ENCODE measurements at regions not wholly inside any gene's neighbourhood (a gene's known extent, or its start where the extent isn't known, plus 50 kb on each side); places are given as distances from the start of the nearest gene placed in this dataset.

DNA sequence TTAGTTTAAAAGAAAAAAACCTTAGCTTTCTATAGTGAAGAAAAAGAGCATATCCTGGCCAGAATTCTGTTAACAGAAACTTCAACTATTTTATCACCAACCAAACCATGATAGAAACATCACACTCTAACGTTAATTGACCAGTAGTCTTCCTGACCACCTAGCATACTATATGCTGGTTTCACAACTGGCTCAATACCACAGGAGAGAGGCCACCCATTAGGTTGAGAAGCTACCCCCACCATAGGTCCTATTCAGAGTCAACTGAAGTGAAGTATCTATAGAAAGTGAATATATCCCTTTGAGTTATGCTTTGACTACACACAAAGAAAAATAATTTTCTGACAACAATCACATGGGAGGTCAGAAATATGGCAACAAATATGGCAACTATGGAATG, 85.2 kb upstream of the STK17B start:
- Histone ChIP-seq H3K4me3 (ENCODE audit: low read length in 2 of 2) (no peak overlapping the region), H3K9me3 (ENCODE audit: control insufficient read depth, low read length) (no peaks in the 10 kb centered on the region), H3K27ac (ENCODE audit: low read depth in 1 of 2, low read length in 2 of 2) (no peak overlapping the region), H3K27me3 (ENCODE audit: control insufficient read depth in 1 of 2, insufficient read depth in 2 of 2, low read length in 1 of 2) (no peaks in the 10 kb centered on the region), H3K4me1 (ENCODE audit: control insufficient read depth in 1 of 2, insufficient read depth in 2 of 2, low read length in 2 of 2) (no peaks in the 10 kb centered on the region), H3K36me3 (ENCODE audit: control insufficient read depth in 1 of 2, insufficient read depth in 2 of 2, low read length in 1 of 2) (no peaks in the 10 kb centered on the region)
- ATAC-seq (ENCODE audit: low FRiP score) = no peak
- WGBS, 2 donors = 59 to 62% methylated on average over 1 of the region's 1 CpG
- intact Hi-C loops (cut with DNase I) = no loop called here
- DNase-seq = no peak

DNA sequence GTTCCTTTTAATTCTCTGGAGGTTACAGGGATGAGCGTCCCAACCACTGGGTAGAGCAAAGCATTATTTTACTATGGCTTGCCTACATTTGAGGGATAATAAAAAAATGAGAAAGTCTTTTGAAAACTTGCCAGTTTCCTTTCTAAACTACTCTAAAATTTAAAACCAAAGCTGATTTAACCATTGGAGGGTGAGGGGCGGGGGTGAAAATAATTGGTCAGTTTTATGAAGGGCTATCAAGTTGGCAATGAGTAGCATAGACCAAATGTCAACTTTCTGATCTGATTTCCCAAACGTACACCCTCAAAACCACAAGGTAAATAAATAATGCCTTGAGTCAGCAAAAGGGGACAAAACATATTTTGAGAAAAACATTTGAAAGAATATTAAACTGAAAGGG, 85.7 kb upstream of the STK17B start:
- no peak for ATAC-seq (ENCODE audit: low FRiP score)
- WGBS, 2 donors = 93 to 94% methylated on average over 3 of the region's 3 CpGs
- intact Hi-C loops (cut with DNase I) = no loop called here

DNA sequence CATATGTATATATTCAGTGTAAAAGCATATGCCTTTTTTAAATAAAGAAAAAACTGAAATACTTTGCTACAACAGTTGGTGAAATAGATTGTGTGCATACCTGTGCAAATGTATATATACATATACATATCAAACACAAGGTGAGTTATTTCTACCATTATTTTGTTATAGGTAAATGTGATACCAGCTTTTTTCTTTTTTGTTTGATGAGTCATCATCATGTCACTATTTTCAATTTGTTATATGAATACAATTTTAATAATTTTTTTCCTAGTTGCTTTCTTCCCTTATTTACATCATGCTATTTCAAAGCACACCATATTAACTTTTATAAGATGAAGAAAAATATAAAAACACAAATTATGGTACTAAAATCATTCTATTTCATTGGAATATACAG, 87.0 kb upstream of the STK17B start:
- H3K27me3 ChIP-seq (ENCODE audit: control insufficient read depth in 1 of 2, insufficient read depth in 2 of 2, low read length in 1 of 2) = no peaks in the 10 kb centered on the region
- intact Hi-C loops (cut with DNase I) = no loop called here
- ATAC-seq (ENCODE audit: low FRiP score) (no peak), DNase-seq (no peak)
- no peaks in the 10 kb centered on the region for H3K9me3 ChIP-seq (ENCODE audit: control insufficient read depth, low read length)
- H3K27ac ChIP-seq (ENCODE audit: low read depth in 1 of 2, low read length in 2 of 2) = no peak overlapping the region
- no peak overlapping the region for H3K4me3 ChIP-seq (ENCODE audit: low read length in 2 of 2)
- H3K36me3 ChIP-seq (ENCODE audit: control insufficient read depth in 1 of 2, insufficient read depth in 2 of 2, low read length in 1 of 2) = no peaks in the 10 kb centered on the region
- no peaks in the 10 kb centered on the region for H3K4me1 ChIP-seq (ENCODE audit: control insufficient read depth in 1 of 2, insufficient read depth in 2 of 2, low read length in 2 of 2)

More for the DNA sequence above, 85.7 kb upstream of the STK17B start:
- H3K27ac ChIP-seq (ENCODE audit: low read depth in 1 of 2, low read length in 2 of 2) = no peak overlapping the region
- H3K4me3 ChIP-seq (ENCODE audit: low read length in 2 of 2) = no peak overlapping the region
- H3K9me3 ChIP-seq (ENCODE audit: control insufficient read depth, low read length) = no peaks in the 10 kb centered on the region
- no peak for DNase-seq
- no peaks in the 10 kb centered on the region for H3K27me3 ChIP-seq (ENCODE audit: control insufficient read depth in 1 of 2, insufficient read depth in 2 of 2, low read length in 1 of 2)
- H3K36me3 ChIP-seq (ENCODE audit: control insufficient read depth in 1 of 2, insufficient read depth in 2 of 2, low read length in 1 of 2) = no peaks in the 10 kb centered on the region
- no peaks in the 10 kb centered on the region for H3K4me1 ChIP-seq (ENCODE audit: control insufficient read depth in 1 of 2, insufficient read depth in 2 of 2, low read length in 2 of 2)

DNA sequence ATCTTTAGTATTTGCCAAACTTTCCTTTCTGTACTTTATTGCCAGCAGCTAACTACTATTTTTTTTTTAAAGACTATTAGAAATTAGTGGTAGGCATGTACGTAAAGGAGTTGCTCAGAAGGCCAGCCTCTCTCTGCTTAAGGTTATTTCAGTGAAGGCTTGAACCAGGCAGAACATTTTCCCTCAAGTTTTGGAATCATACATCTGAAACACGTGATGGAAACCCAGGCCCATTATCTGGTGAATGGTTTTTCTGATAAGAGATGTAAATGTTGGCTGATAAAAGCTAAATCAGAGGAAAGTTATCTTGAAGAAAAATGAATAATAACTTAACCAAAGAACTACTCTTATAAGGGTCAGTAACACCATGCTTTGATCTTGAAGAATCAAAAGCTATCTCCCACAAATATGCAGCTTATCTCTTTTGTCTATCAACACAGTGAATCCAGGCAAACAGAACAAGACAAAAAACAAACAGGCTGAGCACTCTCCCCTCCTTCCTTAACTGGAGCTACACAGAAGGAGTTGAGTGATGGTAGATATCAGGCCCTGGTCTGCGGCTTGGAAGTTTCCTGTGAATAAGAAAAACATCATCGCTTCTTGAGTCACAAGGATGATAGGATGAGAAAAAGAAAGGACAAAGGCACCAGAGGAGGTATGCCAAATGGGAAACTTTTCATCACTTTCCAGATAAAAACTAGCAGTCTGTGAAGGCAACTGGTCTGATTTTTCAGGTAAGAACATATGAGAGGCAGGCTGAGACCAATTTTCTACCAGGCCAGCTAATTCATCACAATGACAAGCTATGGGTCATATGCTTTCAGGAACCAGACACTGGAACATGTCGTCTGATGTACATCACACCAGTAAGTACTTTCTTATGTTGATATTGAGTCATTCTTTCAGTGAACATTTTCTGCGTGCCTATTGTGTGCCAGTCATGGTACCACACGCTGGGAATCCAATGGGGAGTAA, 88.4 kb upstream of the STK17B start:
- ATAC-seq (ENCODE audit: low FRiP score) (no peak), DNase-seq (no peak)
- 65 to 70% methylated on average over 7 of the region's 7 CpGs for WGBS, 2 donors
- Histone ChIP-seq H3K27ac (ENCODE audit: low read depth in 1 of 2, low read length in 2 of 2) (no peak overlapping the region), H3K36me3 (ENCODE audit: control insufficient read depth in 1 of 2, insufficient read depth in 2 of 2, low read length in 1 of 2) (no peaks in the 10 kb centered on the region), H3K9me3 (ENCODE audit: control insufficient read depth, low read length) (no peaks in the 10 kb centered on the region), H3K27me3 (ENCODE audit: control insufficient read depth in 1 of 2, insufficient read depth in 2 of 2, low read length in 1 of 2) (no peaks in the 10 kb centered on the region), H3K4me3 (ENCODE audit: low read length in 2 of 2) (no peak overlapping the region), H3K4me1 (ENCODE audit: control insufficient read depth in 1 of 2, insufficient read depth in 2 of 2, low read length in 2 of 2) (no peaks in the 10 kb centered on the region)
- intact Hi-C loops (cut with DNase I) = no loop called here

DNA sequence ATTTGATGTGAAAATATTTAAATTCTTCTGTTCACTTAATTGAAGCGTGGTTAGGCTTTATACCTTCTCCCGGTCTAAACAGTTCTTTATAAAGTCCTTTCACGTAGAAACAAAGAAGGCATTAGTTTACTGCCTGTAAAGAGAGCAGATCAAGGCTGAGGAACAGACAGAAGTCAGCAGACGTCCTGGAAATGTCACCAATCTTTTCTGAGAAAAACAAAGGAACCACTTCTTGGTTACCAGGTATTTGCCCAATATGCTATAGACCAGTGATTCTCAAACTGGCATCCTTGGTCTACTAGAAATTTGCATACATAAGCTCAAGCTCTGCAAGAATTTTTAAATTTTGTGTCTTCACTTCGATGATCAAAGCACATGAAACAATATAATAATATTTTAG, 89.2 kb upstream of the STK17B start:
- no peak overlapping the region for H3K4me3 ChIP-seq (ENCODE audit: low read length in 2 of 2)
- WGBS, 2 donors = 95 to 96% methylated on average over 5 of the region's 5 CpGs
- no peaks in the 10 kb centered on the region for H3K9me3 ChIP-seq (ENCODE audit: control insufficient read depth, low read length)
- H3K27me3 ChIP-seq (ENCODE audit: control insufficient read depth in 1 of 2, insufficient read depth in 2 of 2, low read length in 1 of 2) = no peaks in the 10 kb centered on the region
- H3K27ac ChIP-seq (ENCODE audit: low read depth in 1 of 2, low read length in 2 of 2) = no peak overlapping the region
- intact Hi-C loops (cut with DNase I) = no loop called here
- ATAC-seq (ENCODE audit: low FRiP score) (no peak), DNase-seq (no peak)
- H3K4me1 ChIP-seq (ENCODE audit: control insufficient read depth in 1 of 2, insufficient read depth in 2 of 2, low read length in 2 of 2) = no peaks in the 10 kb centered on the region
- no peaks in the 10 kb centered on the region for H3K36me3 ChIP-seq (ENCODE audit: control insufficient read depth in 1 of 2, insufficient read depth in 2 of 2, low read length in 1 of 2)

DNA sequence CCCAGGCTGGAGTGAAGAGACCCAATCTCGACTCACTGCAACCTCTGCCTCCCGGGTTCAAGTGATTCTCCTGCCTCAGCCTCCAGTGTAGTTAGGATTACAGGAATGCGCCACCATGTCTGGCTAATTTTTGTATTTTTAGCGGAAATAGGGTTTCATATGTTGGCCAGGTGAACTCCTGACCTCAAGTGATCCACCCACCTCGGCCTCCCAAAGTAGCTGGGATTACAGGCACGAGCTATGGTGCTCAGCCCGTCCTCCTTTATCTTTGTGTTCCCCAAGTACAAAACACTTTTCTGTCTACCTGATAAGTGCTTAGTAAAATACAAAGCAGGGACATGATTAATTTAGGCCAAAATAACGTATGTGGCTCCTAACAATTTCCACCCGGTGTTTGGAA, 91.2 kb upstream of the STK17B start:
- Histone ChIP-seq H3K4me3 (ENCODE audit: low read length in 2 of 2) (no peak overlapping the region), H3K36me3 (ENCODE audit: control insufficient read depth in 1 of 2, insufficient read depth in 2 of 2, low read length in 1 of 2) (no peaks in the 10 kb centered on the region), H3K27ac (ENCODE audit: low read depth in 1 of 2, low read length in 2 of 2) (no peak overlapping the region), H3K4me1 (ENCODE audit: control insufficient read depth in 1 of 2, insufficient read depth in 2 of 2, low read length in 2 of 2) (no peaks in the 10 kb centered on the region), H3K9me3 (ENCODE audit: control insufficient read depth, low read length) (no peaks in the 10 kb centered on the region), H3K27me3 (ENCODE audit: control insufficient read depth in 1 of 2, insufficient read depth in 2 of 2, low read length in 1 of 2) (no peaks in the 10 kb centered on the region)
- WGBS, 2 donors = 93 to 94% methylated on average over 9 of the region's 9 CpGs
- ATAC-seq (ENCODE audit: low FRiP score) = no peak
- intact Hi-C loops (cut with DNase I) = no loop called here
- no peak for DNase-seq

DNA sequence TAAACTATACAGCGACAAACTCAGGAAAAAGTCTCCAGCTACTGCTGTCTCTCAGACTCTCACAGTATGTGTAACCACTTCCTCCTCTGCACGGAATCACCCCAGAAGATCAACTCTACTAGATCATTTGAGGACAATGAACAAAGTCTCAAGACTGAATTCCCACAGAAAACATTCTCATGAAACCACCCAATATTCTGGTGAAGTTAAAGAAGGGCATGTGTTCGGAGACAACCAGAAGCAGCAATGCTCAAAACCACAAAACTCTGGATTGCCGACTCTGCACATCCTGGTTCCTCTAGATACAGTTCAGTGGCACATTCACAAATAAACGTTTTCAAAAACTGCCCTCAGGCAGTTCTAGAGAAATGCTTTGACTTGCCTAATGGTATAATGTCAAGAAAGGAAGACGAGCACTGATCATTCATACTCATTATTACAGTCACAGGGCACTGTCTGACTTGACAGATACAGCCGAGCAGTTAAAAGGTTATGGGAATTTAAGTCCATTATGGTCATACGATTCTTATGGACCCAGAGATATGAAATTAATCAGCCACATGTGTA, 91.9 kb upstream of the STK17B start:
- WGBS, 2 donors = 70 to 72% methylated on average over 8 of the region's 8 CpGs
- intact Hi-C loops (cut with DNase I) = no loop called here
- ATAC-seq (ENCODE audit: low FRiP score) = peak; percentile 50

DNA sequence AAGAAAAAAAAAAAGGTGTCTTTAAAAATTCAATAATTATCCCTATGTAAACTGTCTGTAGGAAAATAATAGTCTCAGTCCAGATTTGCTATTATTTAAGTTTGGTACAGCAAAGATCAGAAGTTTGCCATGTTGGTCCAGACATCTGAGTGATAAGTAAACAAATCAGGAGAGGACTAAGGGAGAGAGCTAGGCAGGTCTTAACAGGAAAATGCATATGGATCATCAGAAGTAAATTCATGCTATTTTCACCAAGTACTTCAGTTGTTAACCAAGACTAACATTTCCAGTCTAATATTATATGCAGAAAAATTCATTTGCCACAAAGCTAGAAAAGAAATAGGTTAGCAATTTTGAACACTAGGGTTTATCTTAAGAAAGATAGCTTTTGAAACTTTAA, 95.0 kb upstream of the STK17B start:
- Histone ChIP-seq H3K9me3 (ENCODE audit: control insufficient read depth, low read length) (no peaks in the 10 kb centered on the region), H3K36me3 (ENCODE audit: control insufficient read depth in 1 of 2, insufficient read depth in 2 of 2, low read length in 1 of 2) (no peaks in the 10 kb centered on the region), H3K27ac (ENCODE audit: low read depth in 1 of 2, low read length in 2 of 2) (no peak overlapping the region), H3K27me3 (ENCODE audit: control insufficient read depth in 1 of 2, insufficient read depth in 2 of 2, low read length in 1 of 2) (no peaks in the 10 kb centered on the region), H3K4me1 (ENCODE audit: control insufficient read depth in 1 of 2, insufficient read depth in 2 of 2, low read length in 2 of 2) (no peaks in the 10 kb centered on the region), H3K4me3 (ENCODE audit: low read length in 2 of 2) (no peak overlapping the region)
- no peak for DNase-seq
- no peak for ATAC-seq (ENCODE audit: low FRiP score)
- intact Hi-C loops (cut with DNase I) = no loop called here

More for the DNA sequence above, 91.9 kb upstream of the STK17B start:
- Histone ChIP-seq H3K27me3 (ENCODE audit: control insufficient read depth in 1 of 2, insufficient read depth in 2 of 2, low read length in 1 of 2) (no peaks in the 10 kb centered on the region), H3K4me1 (ENCODE audit: control insufficient read depth in 1 of 2, insufficient read depth in 2 of 2, low read length in 2 of 2) (no peaks in the 10 kb centered on the region), H3K9me3 (ENCODE audit: control insufficient read depth, low read length) (no peaks in the 10 kb centered on the region), H3K27ac (ENCODE audit: low read depth in 1 of 2, low read length in 2 of 2) (no peak overlapping the region), H3K36me3 (ENCODE audit: control insufficient read depth in 1 of 2, insufficient read depth in 2 of 2, low read length in 1 of 2) (no peaks in the 10 kb centered on the region), H3K4me3 (ENCODE audit: low read length in 2 of 2) (no peak overlapping the region)
- no peak for DNase-seq

DNA sequence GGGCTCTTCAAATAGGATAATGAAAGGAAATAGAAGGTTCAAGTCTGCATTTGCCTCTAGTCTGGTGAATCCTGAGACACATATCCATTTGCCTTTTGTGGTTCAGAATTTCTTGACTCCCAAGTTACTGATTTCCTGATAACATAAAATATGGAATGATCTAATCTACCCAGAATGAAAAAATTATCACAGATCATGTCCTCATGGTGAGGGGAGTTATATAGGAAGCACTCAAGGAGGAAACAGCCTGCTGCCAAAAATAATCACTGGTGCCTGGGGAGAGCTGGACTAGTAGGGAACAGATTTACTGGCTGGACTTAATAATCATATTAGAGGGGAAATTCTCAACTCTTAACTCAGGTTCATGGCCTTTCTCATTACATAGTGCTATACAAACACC, 95.5 kb upstream of the STK17B start:
- H3K36me3 ChIP-seq (ENCODE audit: control insufficient read depth in 1 of 2, insufficient read depth in 2 of 2, low read length in 1 of 2) = no peaks in the 10 kb centered on the region
- H3K9me3 ChIP-seq (ENCODE audit: control insufficient read depth, low read length) = no peaks in the 10 kb centered on the region
- no peaks in the 10 kb centered on the region for H3K4me1 ChIP-seq (ENCODE audit: control insufficient read depth in 1 of 2, insufficient read depth in 2 of 2, low read length in 2 of 2)
- DNase-seq (no peak), ATAC-seq (ENCODE audit: low FRiP score) (no peak)
- no peaks in the 10 kb centered on the region for H3K27me3 ChIP-seq (ENCODE audit: control insufficient read depth in 1 of 2, insufficient read depth in 2 of 2, low read length in 1 of 2)
- intact Hi-C loops (cut with DNase I) = no loop called here
- no peak overlapping the region for H3K27ac ChIP-seq (ENCODE audit: low read depth in 1 of 2, low read length in 2 of 2)
- H3K4me3 ChIP-seq (ENCODE audit: low read length in 2 of 2) = no peak overlapping the region
